ENCODE measurements at regions not wholly inside any gene's neighbourhood (a gene's known extent, or its start where the extent isn't known, plus 50 kb on each side); places are given as distances from the start of the nearest gene placed in this dataset.

GRCh38 chr15:91801836-91802534, 51.5 kb upstream of the SLCO3A1 start:
- no peak for TF ChIP-seq CTCF (IDR thresholded peaks at IDR 0.05)
- TF ChIP-seq POLR2A (IDR thresholded peaks at IDR 0.05) = no peak

Measured in heart left ventricle (tissue), 13 donors.